HepG2 (cell line): ENCODE measurements at regions not wholly inside any gene's neighbourhood (a gene's known extent, or its start where the extent isn't known, plus 50 kb on each side); places are given as distances from the start of the nearest gene placed in this dataset.

Source experiments
- ATAC-seq: fragments of 200-7000 bp; cut with Tn5 transposase; 3 replicates; pipeline ENCODE4 v1.9.1; 2020; ENCODE audit warnings: mild to moderate bottlenecking, moderate library complexity
- BruUV-seq: library from RNA; stranded (reverse); fragments of 400-500 nt; replicated peaks from 2 replicates; lab custom pipeline; 2021; lab: Mats Ljungman, UMichigan
- CTCF ChIA-PET: fragments of 300-600 bp; formaldehyde crosslinking; extraction: SDS; loops from one replicate; lab custom pipeline; 2021; ENCODE audit warnings: low total read pairs, inconsistent platforms, low intra/inter-chr PET ratio; lab: Yijun Ruan, JAX
- POLR2A ChIA-PET: fragments of 350-600 bp; sonication (Branson Sonifier 250); formaldehyde crosslinking; loops from one replicate; lab custom pipeline; 2020; ENCODE audit warnings: antibody characterized with exemption, inconsistent platforms; lab: Yijun Ruan, JAX
- DNase-seq: peaks from one replicate; pipeline ENCODE4 v3.0.0-alpha.2; 2015; ENCODE audit warnings: low spot score
- FAIRE-seq: peaks from 3 replicates; lab custom pipeline; 2011; peaks lifted over from hg19 to GRCh38; lab: Jason Lieb, UNC
- H2AFZ ChIP-seq: one replicate; pipeline ENCODE4 v1.6.1; 2011; ENCODE audit warnings: low read length, inconsistent platforms
- H3K27ac ChIP-seq: fragments of 300-600 bp; 3 replicates; pipeline ENCODE4 v1.8.0; 2011; ENCODE audit warnings: mixed run types, mild to moderate bottlenecking, mixed read lengths, low read length, inconsistent platforms; ENCODE audit not compliant: insufficient read depth; ENCODE audit errors: extremely low read length
- H3K27me3 ChIP-seq, 2 experiments: fragments of 200-600 bp in 1 of 2; 2 replicates in 1 of 2; 3 replicates in 1 of 2; pipeline versions ENCODE4 v1.6.0 to v1.8.0; 2011; ENCODE audit warnings: low read length in 2 of 2, mild to moderate bottlenecking in 2 of 2, moderate library complexity in 2 of 2, inconsistent platforms in 1 of 2; ENCODE audit not compliant: insufficient read depth in 2 of 2, control insufficient read depth in 1 of 2
- H3K36me3 ChIP-seq, 2 experiments: fragments of 200-600 bp in 1 of 2; replicated peaks in 1 of 2; 2 replicates in 1 of 2; 3 replicates in 1 of 2; pipeline versions ENCODE4 v1.5.1 to v1.8.0; 2011; ENCODE audit warnings: low read length in 2 of 2, inconsistent platforms in 1 of 2; ENCODE audit not compliant: insufficient read depth in 2 of 2, control insufficient read depth in 1 of 2
- H3K4me1 ChIP-seq: 2 replicates; pipeline ENCODE4 v1.5.1; 2012; ENCODE audit warnings: low read length, inconsistent platforms; ENCODE audit not compliant: insufficient read depth
- H3K4me2 ChIP-seq: 2 replicates; pipeline ENCODE4 v1.6.0; 2011; ENCODE audit warnings: low read depth, low read length, inconsistent platforms
- H3K4me3 ChIP-seq, 3 experiments: fragments of 200-600 bp in 1 of 3; sonication (generic), shearing (Covaris generic) in 1 of 3; replicated peaks in 1 of 3; 2 replicates each; pipeline ENCODE4 v1.5.1; 2011 to 2016; ENCODE audit warnings: low read length in 3 of 3, inconsistent platforms in 2 of 3, low read depth in 2 of 3, mild to moderate bottlenecking in 2 of 3, control low read depth in 1 of 3, mixed read lengths in 1 of 3; ENCODE audit not compliant: insufficient read depth in 1 of 3
- H3K79me2 ChIP-seq: one replicate; pipeline ENCODE4 v1.6.1; 2011; ENCODE audit warnings: low read length, inconsistent platforms; ENCODE audit not compliant: insufficient read depth
- H3K9ac ChIP-seq: 2 replicates; pipeline ENCODE4 v1.6.0; 2011; ENCODE audit warnings: mild to moderate bottlenecking, low read depth, low read length, inconsistent platforms; ENCODE audit not compliant: insufficient read depth
- H3K9me3 ChIP-seq: 2 replicates; pipeline ENCODE4 v1.5.1; 2012; ENCODE audit warnings: mild to moderate bottlenecking, low read length
- H4K20me1 ChIP-seq: 2 replicates; pipeline ENCODE4 v1.6.0; 2011; ENCODE audit warnings: inconsistent platforms, mild to moderate bottlenecking, low read length, moderate library complexity; ENCODE audit not compliant: insufficient read depth
- EHMT2 ChIP-seq: fragments of 200-600 bp; sonication (generic); IDR thresholded peaks from 2 replicates; pipeline ENCODE4 v1.7.0; 2017; ENCODE audit warnings: antibody characterized with exemption, low read depth, low read length, borderline replicate concordance
- HDAC1 ChIP-seq: sonication (generic); formaldehyde crosslinking; IDR thresholded peaks from 2 replicates; pipeline ENCODE4 v1.5.1; 2020; ENCODE audit warnings: mild to moderate bottlenecking, missing genetic modification reagents
- MIER2 ChIP-seq: IDR thresholded peaks from 2 replicates; pipeline ENCODE4 v1.6.1; 2016; ENCODE audit warnings: missing biosample characterization, missing genetic modification reagents
- RBFOX2 ChIP-seq: fragments of 200-400 bp; formaldehyde crosslinking; IDR thresholded peaks from 2 replicates; pipeline ENCODE4 v1.6.1; 2017; ENCODE audit warnings: low read depth, mild to moderate bottlenecking, low read length
- SMAD9 ChIP-seq: sonication (generic); formaldehyde crosslinking; IDR thresholded peaks from 2 replicates; pipeline ENCODE4 v1.5.1; 2020; ENCODE audit warnings: mild to moderate bottlenecking, missing genetic modification reagents
- STAT5B ChIP-seq: sonication (generic); formaldehyde crosslinking; IDR thresholded peaks from 2 replicates; pipeline ENCODE4 v1.4.0; 2020; ENCODE audit warnings: missing genetic modification reagents
- ZC3H13 ChIP-seq: sonication (generic); formaldehyde crosslinking; IDR thresholded peaks from 2 replicates; pipeline ENCODE4 v1.8.1; 2023; ENCODE audit warnings: mild to moderate bottlenecking, missing genetic modification reagents, moderate library complexity
- ZNF776 ChIP-seq: sonication (generic); formaldehyde crosslinking; IDR thresholded peaks from 2 replicates; pipeline ENCODE4 v1.4.0; 2020; ENCODE audit warnings: mild to moderate bottlenecking, missing genetic modification reagents
- WGBS: methylation state at CpG from one replicate; pipeline ENCODE4 v1.1.6; 2017; ENCODE audit warnings: low lambda C conversion rate; 5-methylcytosine and 5-hydroxymethylcytosine counted together
- in situ Hi-C: cut with HindIII; loops from 2 replicates; pipeline ENCODE4 v1.10.0; 2017; ENCODE audit warnings: low pct_unique_long_range_greater_than_20kb; ENCODE audit not compliant: extremely low pct_ligation_motif_present
- intact Hi-C: fragments of 100-400 bp; cut with micrococcal nuclease; formaldehyde crosslinking; loops from one replicate; pipeline ENCODE4 v1.10.0; 2022; ENCODE audit not compliant: unreplicated experiment
- TF ChIP-seq, protein P1 (sequence below), 2 experiments: IDR thresholded peaks; 2 replicates each; pipeline ENCODE4 v1.6.1; 2011 to 2012; ENCODE audit warnings: low read length in 2 of 2, borderline replicate concordance in 1 of 2, low read depth in 1 of 2, mild to moderate bottlenecking in 1 of 2, moderate library complexity in 1 of 2

DNA sequence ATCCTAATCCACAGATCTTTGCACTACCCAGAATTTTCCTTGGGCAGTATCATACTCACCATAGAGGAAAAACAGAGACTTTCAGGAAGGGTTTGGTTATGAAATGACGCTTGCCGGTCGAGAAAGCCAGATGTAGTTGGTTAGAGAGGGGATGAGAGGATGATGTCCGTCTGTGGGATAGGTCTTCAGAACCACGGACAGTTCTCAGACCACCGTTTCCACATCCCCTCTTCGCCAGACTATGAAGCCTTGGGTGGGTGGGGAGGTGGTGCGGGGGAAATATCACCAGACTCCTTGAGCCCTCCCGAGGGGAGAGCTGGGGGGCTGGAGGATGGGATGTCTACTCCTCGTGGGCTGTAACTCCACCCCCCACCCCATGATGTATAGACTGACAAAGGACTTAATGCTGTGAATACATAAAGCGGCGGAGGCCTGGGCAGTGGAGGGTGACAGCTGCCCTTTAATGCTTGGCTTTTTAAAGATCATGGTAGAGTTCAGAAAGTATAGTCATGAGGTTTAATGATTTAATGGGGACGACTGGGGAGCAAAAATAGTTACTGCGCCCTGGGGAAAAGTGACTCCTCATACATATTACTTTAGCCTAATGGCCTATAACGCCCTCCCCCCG, 96.6 kb downstream of the MRM1 start:
- BruUV-seq = no TSS peak
- no peak overlapping the region for H3K27ac ChIP-seq
- no peak for ATAC-seq
- no peaks in the 10 kb centered on the region for H4K20me1 ChIP-seq
- TF ChIP-seq ZNF776 (CRISPR knock-in tag) (no peak), MIER2 (CRISPR knock-in tag) (peak; percentile 92), SMAD9 (CRISPR knock-in tag) (no peak), HDAC1 (CRISPR knock-in tag) (no peak), ZC3H13 (CRISPR knock-in tag) (no peak), STAT5B (no peak), RBFOX2 (no peak), EHMT2 (peak; percentile 57; the same call in 1 of the 2 replicates)
- TF ChIP-seq, protein P1, sequence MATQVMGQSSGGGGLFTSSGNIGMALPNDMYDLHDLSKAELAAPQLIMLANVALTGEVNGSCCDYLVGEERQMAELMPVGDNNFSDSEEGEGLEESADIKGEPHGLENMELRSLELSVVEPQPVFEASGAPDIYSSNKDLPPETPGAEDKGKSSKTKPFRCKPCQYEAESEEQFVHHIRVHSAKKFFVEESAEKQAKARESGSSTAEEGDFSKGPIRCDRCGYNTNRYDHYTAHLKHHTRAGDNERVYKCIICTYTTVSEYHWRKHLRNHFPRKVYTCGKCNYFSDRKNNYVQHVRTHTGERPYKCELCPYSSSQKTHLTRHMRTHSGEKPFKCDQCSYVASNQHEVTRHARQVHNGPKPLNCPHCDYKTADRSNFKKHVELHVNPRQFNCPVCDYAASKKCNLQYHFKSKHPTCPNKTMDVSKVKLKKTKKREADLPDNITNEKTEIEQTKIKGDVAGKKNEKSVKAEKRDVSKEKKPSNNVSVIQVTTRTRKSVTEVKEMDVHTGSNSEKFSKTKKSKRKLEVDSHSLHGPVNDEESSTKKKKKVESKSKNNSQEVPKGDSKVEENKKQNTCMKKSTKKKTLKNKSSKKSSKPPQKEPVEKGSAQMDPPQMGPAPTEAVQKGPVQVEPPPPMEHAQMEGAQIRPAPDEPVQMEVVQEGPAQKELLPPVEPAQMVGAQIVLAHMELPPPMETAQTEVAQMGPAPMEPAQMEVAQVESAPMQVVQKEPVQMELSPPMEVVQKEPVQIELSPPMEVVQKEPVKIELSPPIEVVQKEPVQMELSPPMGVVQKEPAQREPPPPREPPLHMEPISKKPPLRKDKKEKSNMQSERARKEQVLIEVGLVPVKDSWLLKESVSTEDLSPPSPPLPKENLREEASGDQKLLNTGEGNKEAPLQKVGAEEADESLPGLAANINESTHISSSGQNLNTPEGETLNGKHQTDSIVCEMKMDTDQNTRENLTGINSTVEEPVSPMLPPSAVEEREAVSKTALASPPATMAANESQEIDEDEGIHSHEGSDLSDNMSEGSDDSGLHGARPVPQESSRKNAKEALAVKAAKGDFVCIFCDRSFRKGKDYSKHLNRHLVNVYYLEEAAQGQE (IDR thresholded peaks at IDR 0.05; ENCODE audit: borderline replicate concordance in 1 of 2, low read depth in 1 of 2, low read length in 2 of 2) = peak; percentile 64 to 92
- no peak overlapping the region for H3K4me2 ChIP-seq
- no peak for DNase-seq
- in situ Hi-C loops = no loop called here
- no peak overlapping the region for H2AFZ ChIP-seq
- no peaks in the 10 kb centered on the region for H3K79me2 ChIP-seq
- H3K9me3 ChIP-seq = no peaks in the 10 kb centered on the region
- no peak overlapping the region for H3K4me3 ChIP-seq
- no peak overlapping the region for H3K9ac ChIP-seq
- H3K27me3 ChIP-seq = no peaks in the 10 kb centered on the region; a peak in 1 of 5 replicates
- no peaks in the 10 kb centered on the region for H3K36me3 ChIP-seq
- intact Hi-C loops = no loop called here
- ChIA-PET CTCF (no interaction called here), POLR2A (no interaction called here)
- no peak for FAIRE-seq
- H3K4me1 ChIP-seq = no peaks in the 10 kb centered on the region
- 17% methylated on average over 16 of the region's 16 CpGs for WGBS
